DMS79 treated with DMSO at 0.1 percent for 48 hours (cell line): ENCODE measurements at regions not wholly inside any gene's neighbourhood (a gene's known extent, or its start where the extent isn't known, plus 50 kb on each side); places are given as distances from the start of the nearest gene placed in this dataset.
"Not testable (repeated sequence)": the region's sequence is repeated elsewhere in the genome, so short reads cannot be mapped to it uniquely, and the experiment has no call there.

Experiments used
- DNase-seq: peaks from one replicate; lab custom pipeline; 2025; lab: John Stamatoyannopoulos, UW

- peak; percentile 48 for DNase-seq
Observed at GRCh38 chr4:138113819-138114400, 128.2 kb downstream of the SLC7A11 start.

- DNase-seq = not testable (repeated sequence)
Observed at GRCh38 chr4:138112890-138113289, 129.3 kb downstream of the SLC7A11 start.

- DNase-seq = no peak
Observed at GRCh38 chr4:138112389-138112788, 129.8 kb downstream of the SLC7A11 start.

- no peak for DNase-seq
Observed at GRCh38 chr4:138111462-138112000, 130.6 kb downstream of the SLC7A11 start.

- DNase-seq = no peak
Observed at GRCh38 chr4:138110815-138111214, 131.3 kb downstream of the SLC7A11 start.

- no peak for DNase-seq
Observed at GRCh38 chr4:138107023-138107422, 135.1 kb downstream of the SLC7A11 start.

- DNase-seq = no peak
Observed at GRCh38 chr4:138105331-138105730, 136.8 kb downstream of the SLC7A11 start.

GRCh38 chr4:138104284-138104680 lies 137.9 kb downstream of the SLC7A11 start:
- DNase-seq = no peak

GRCh38 chr4:138103597-138104283 lies 138.4 kb downstream of the SLC7A11 start:
- DNase-seq = no peak

GRCh38 chr4:138099385-138099784 lies 142.8 kb downstream of the SLC7A11 start:
- no peak for DNase-seq

- DNase-seq = no peak
Observed at GRCh38 chr4:138097912-138098600, 144.1 kb downstream of the SLC7A11 start.

GRCh38 chr4:138096384-138097062 lies 145.6 kb downstream of the SLC7A11 start:
- no peak for DNase-seq

- no peak for DNase-seq
Observed at GRCh38 chr4:138095378-138095777, 146.8 kb downstream of the SLC7A11 start.

- no peak for DNase-seq
Observed at GRCh38 chr4:138092060-138092459, 150.1 kb downstream of the SLC7A11 start.

- DNase-seq = peak; percentile 59
Observed at GRCh38 chr4:138090918-138091676, 151.1 kb downstream of the SLC7A11 start.

GRCh38 chr4:138090150-138090917 lies 151.8 kb downstream of the SLC7A11 start:
- DNase-seq = peak; percentile 88

GRCh38 chr4:138088449-138089208 lies 153.5 kb downstream of the SLC7A11 start:
- DNase-seq = no peak

- DNase-seq = no peak
Observed at GRCh38 chr4:138087066-138087719, 155.0 kb downstream of the SLC7A11 start.

- DNase-seq = no peak
Observed at GRCh38 chr4:138086611-138087041, 155.5 kb downstream of the SLC7A11 start.
